Astrocyte of the spinal cord (primary cell): ENCODE measurements at regions not wholly inside any gene's neighbourhood (a gene's known extent, or its start where the extent isn't known, plus 50 kb on each side); places are given as distances from the start of the nearest gene placed in this dataset.

Experiments used
- DNase-seq: peaks from one replicate; pipeline ENCODE4 v3.0.0; 2011; ENCODE audit warnings: low read depth, low spot score
- H3K4me3 ChIP-seq: 2 replicates; pipeline ENCODE4 v1.5.1; 2011; ENCODE audit warnings: low read depth, mild to moderate bottlenecking, low read length, moderate library complexity
- in situ Hi-C: cut with HindIII; loops from 2 replicates; pipeline ENCODE4 v1.10.0; 2017; ENCODE audit warnings: low sequenced_read_pairs
- TF ChIP-seq, protein P1 (sequence below): IDR thresholded peaks from 2 replicates; pipeline ENCODE4 v1.5.1; 2012; ENCODE audit warnings: low read depth, mild to moderate bottlenecking, low read length, inconsistent platforms

DNA sequence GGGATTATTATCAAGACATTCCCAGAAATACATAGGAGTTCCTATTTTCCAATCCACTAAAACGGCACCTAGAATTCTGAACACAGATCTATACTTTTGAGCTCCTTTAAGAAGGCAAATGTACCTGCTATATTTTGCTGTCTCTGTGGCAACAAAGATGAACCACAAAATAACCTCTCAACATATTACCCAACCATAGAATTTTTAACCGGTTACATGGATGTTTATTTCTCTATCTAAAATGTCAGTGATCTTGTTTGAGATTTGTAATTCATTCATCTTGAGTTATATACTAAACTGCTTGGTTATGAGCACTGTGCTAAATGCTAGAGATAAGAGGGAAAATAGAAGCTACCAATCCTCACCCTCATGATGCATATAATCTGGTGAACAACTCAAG, 117.5 kb upstream of the HMGCLL1 start:
- no peak overlapping the region for H3K4me3 ChIP-seq
- TF ChIP-seq, protein P1, sequence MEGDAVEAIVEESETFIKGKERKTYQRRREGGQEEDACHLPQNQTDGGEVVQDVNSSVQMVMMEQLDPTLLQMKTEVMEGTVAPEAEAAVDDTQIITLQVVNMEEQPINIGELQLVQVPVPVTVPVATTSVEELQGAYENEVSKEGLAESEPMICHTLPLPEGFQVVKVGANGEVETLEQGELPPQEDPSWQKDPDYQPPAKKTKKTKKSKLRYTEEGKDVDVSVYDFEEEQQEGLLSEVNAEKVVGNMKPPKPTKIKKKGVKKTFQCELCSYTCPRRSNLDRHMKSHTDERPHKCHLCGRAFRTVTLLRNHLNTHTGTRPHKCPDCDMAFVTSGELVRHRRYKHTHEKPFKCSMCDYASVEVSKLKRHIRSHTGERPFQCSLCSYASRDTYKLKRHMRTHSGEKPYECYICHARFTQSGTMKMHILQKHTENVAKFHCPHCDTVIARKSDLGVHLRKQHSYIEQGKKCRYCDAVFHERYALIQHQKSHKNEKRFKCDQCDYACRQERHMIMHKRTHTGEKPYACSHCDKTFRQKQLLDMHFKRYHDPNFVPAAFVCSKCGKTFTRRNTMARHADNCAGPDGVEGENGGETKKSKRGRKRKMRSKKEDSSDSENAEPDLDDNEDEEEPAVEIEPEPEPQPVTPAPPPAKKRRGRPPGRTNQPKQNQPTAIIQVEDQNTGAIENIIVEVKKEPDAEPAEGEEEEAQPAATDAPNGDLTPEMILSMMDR = no peak
- no peak for DNase-seq
- in situ Hi-C loops = no loop called here

DNA sequence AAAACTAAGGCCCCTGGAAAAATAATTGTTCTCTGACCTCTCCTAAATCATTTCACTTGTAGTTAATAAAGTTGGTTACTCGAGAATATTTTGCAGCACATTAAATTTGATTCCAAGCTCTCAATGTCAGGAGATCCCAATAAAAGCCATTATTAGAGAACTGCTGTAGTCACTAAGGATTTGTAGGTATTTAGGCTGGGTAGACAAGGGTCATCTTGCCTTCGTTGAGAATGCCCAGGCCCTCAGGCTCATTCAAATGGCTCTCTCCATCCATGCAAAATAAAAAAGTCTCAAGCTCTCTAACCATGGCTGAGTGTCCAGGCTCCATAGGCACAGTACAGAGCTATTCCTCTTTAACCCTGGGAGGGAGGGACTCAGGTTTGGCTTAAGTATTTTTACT, 117.0 kb upstream of the HMGCLL1 start:
- TF ChIP-seq, protein P1 = no peak
- in situ Hi-C loops = no loop called here
- no peak overlapping the region for H3K4me3 ChIP-seq
- DNase-seq = no peak

DNA sequence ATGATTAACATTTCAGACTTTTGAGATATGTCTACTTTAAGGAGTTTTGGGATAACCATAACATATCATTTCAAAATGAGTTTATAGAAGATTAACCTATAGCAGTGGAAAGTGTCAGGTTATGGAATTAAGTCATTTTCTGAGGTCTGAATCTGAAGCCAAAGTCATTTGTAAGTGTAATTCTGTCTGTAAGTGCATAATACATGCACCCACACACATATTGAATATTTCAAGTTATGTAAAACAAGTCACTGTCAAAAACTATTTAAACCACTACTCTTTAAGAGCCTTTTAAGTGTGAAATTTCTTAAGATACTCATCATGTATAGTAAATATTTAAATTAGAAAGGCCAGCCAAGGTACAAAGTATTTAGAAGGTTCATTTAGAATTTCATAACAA, 115.8 kb upstream of the HMGCLL1 start:
- no peak for DNase-seq
- no peak overlapping the region for H3K4me3 ChIP-seq
- TF ChIP-seq, protein P1 = no peak
- in situ Hi-C loops = no loop called here

DNA sequence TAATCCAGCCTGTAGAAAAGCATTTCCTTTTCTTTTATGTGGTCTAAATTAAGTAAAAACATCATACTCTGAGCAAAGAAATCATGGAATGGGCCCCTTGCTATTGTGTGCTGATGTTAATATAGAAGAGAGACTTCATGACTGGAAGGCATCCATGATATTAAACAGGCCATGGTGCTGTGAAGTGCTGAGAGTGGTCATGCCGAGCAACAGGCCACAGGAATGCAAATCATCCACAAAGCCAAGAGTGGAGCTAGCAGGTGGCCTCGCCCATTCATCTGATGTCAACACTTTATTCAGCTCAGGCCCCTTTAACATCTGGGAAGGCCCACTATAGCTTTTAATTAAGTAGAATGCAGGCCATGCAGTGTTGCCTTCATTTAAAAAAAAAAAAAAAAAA, 115.2 kb upstream of the HMGCLL1 start:
- no peak overlapping the region for H3K4me3 ChIP-seq
- DNase-seq = peak; percentile 94
- in situ Hi-C loops = no loop called here
- TF ChIP-seq, protein P1 = no peak

DNA sequence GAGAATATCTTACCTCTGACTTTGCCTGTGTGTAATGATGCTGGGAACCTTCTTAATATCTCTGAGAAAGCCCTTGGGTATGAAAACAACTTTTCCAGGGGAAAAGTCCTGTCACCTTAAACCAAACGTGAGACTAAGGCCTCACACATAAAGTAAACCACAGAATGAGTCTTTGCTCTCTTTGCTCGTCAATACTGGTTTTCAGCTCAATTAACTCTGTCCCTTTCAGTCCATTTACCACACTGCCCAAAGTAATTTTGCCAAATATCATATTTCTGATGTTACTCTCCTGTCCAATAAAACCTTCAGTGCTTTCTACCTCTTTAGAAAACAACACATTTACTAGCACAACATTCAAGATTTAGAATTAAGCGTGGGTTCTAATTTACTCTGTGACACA, 100.5 kb upstream of the HMGCLL1 start:
- TF ChIP-seq, protein P1 = no peak
- DNase-seq = peak; percentile 31
- in situ Hi-C loops = no loop called here
- no peak overlapping the region for H3K4me3 ChIP-seq

DNA sequence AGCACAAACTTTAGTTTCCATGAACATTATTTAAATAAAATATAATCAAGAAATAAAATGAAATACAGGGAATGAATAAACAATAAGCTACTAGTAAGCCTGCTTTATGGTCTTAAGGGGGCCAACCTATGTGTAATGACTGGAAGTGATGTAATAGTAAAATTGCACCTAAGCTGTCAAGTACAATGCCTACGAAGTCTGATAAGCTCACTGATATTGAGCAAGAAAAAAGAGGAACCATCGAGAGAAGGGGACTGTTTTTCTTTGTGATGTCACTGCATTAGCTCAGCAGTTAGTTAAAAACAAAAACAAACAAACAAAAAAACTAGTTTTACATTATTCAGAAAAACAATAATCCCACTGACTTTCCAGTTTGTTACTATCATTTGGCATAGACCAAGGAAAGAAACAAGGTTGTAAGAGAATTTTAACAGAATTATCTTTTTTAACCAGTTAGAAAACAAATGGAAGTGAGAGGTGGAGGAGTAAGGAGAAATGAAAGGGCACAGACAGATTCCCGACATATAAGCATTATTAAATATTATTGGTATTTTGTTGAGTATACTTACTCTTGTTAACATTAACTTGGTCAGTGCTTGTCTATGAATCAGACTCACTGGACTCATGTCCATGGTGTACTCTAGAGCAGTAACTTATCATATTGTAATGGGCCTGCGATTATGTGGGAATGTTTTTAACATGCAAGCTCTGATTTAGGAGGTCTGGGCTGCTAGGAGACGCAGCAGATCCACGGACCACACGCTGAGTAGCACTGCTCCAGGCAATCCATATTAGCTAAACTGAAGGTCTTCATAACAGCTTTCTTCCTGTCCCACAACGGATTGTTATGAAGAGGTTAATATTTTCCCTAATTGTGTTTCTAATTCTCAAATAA, 99.6 kb upstream of the HMGCLL1 start:
- no peak overlapping the region for H3K4me3 ChIP-seq
- TF ChIP-seq, protein P1 = no peak
- peak; percentile 40 for DNase-seq
- in situ Hi-C loops = no loop called here
